ENCODE measurements at regions not wholly inside any gene's neighbourhood (a gene's known extent, or its start where the extent isn't known, plus 50 kb on each side); places are given as distances from the start of the nearest gene placed in this dataset.

GRCh38 chr7:113008755-113009154 lies 77.9 kb downstream of the GPR85 start:
- TF ChIP-seq CTCF (conservative IDR thresholded peaks at IDR 0.05; ENCODE audit: low read depth, low read length) = no peak
- no peak for TF ChIP-seq EZH2 (IDR thresholded peaks at IDR 0.05; ENCODE audit: borderline replicate concordance, low read depth, low read length, poor library complexity, severe bottlenecking)

Data from A673 (cell line).